ENCODE measurements at regions not wholly inside any gene's neighbourhood (a gene's known extent, or its start where the extent isn't known, plus 50 kb on each side); places are given as distances from the start of the nearest gene placed in this dataset.

GRCh38 chr1:58939146-58939545 is 155.3 kb upstream of the JUN start:
- FAIRE-seq: no peak
- POLR2A ChIA-PET (ENCODE audit: partially characterized antibody): no interaction called here
- Histone ChIP-seq H2AK5ac (ENCODE audit: low read depth, low read length) (no peak overlapping the region), H2AFZ (ENCODE audit: low read length) (no peak overlapping the region), H2BK15ac (ENCODE audit: low read length) (no peak overlapping the region), H3K18ac (ENCODE audit: extremely low read depth, low read length) (no peak overlapping the region), H3K56ac (replicated peaks; ENCODE audit: insufficient read length, low read depth, low read length) (no peak overlapping the region), H3K4ac (replicated peaks; ENCODE audit: insufficient read length, low read depth, low read length) (no peak overlapping the region), H3K14ac (ENCODE audit: insufficient read length) (no peak overlapping the region), H3K27ac (ENCODE audit: low read depth, low read length) (no peak overlapping the region), H3K9ac (replicated peaks in 1 of 4; ENCODE audit: extremely low read depth in 1 of 4, low read depth in 3 of 4, low read length in 3 of 4) (no peak overlapping the region), H3K23ac (ENCODE audit: insufficient read length) (no peak overlapping the region), H3K79me1 (ENCODE audit: low read depth, low read length) (no peaks in the 10 kb centered on the region), H3K36me3 (ENCODE audit: control insufficient read depth in 2 of 4, insufficient read depth in 4 of 4, low read length in 3 of 4) (no peaks in the 10 kb centered on the region), H3K27me3 (replicated peaks in 1 of 4; ENCODE audit: control insufficient read depth in 3 of 4, extremely low read depth in 1 of 4, insufficient read depth in 3 of 4, low read length in 3 of 4) (no peaks in the 10 kb centered on the region), H3K9me3 (ENCODE audit: insufficient read depth in 2 of 2, low read depth in 1 of 2, low read length in 1 of 2) (no peaks in the 10 kb centered on the region), H4K20me1 (replicated peaks in 1 of 2; ENCODE audit: control insufficient read depth in 1 of 2, insufficient read depth in 2 of 2, low read length in 2 of 2) (no peaks in the 10 kb centered on the region), H4K91ac (replicated peaks; ENCODE audit: insufficient read length, low read length) (no peak overlapping the region), H3K4me3 (ENCODE audit: extremely low read depth in 1 of 4, insufficient read depth in 2 of 4, low read depth in 3 of 4, low read length in 4 of 4) (no peak overlapping the region), H4K8ac (ENCODE audit: extremely low read depth, insufficient read depth, low read length) (no peak overlapping the region), H2BK120ac (replicated peaks; ENCODE audit: low read depth, low read length) (no peak overlapping the region), H3K23me2 (ENCODE audit: low read depth, low read length) (no peaks in the 10 kb centered on the region), H3K4me1 (replicated peaks in 1 of 4; ENCODE audit: control insufficient read depth in 3 of 4, insufficient read depth in 4 of 4, low read length in 3 of 4) (no peaks in the 10 kb centered on the region), H2BK5ac (ENCODE audit: low read depth, low read length) (no peak overlapping the region), H2BK12ac (ENCODE audit: low read depth, low read length) (no peak overlapping the region), H3K79me2 (ENCODE audit: control insufficient read depth in 1 of 2, insufficient read depth in 2 of 2, low read length in 2 of 2) (no peaks in the 10 kb centered on the region), H4K5ac (ENCODE audit: insufficient read length, low read depth, low read length) (no peak overlapping the region), H3K4me2 (ENCODE audit: insufficient read depth in 1 of 2, low read depth in 2 of 2, low read length in 2 of 2) (no peak overlapping the region), H2BK20ac (ENCODE audit: low read length) (no peak overlapping the region)
- WGBS, 2 experiments (ENCODE audit: extremely low coverage in 1 of 2, insufficient coverage in 1 of 2, insufficient read length in 1 of 2, insufficient replicate concordance in 2 of 2, low coverage in 1 of 2, low lambda C conversion rate in 2 of 2, missing lambda C conversion rate in 1 of 2): 83% methylated on average over 2 of the region's 2 CpGs; no CpG with 5 or more reads in 1 of the 2 experiments
- no peak for DNase-seq (ENCODE audit: low read depth in 1 of 2, low spot score in 2 of 2)
- CTCF ChIA-PET (ENCODE audit: partially characterized antibody): interaction anchor here (0.7 to 2.0 kb wide), 2 partner anchors 78 to 230 kb away, joined by 3 to 5 read pairs; no protein-coding TSS in a partner anchor
- TF ChIP-seq CHD7 (IDR thresholded peaks at IDR 0.05; ENCODE audit: insufficient replicate concordance, low read length): no peak

Data from H1 (cell line).